Neural cell (in vitro differentiated cells): ENCODE measurements at regions not wholly inside any gene's neighbourhood (a gene's known extent, or its start where the extent isn't known, plus 50 kb on each side); places are given as distances from the start of the nearest gene placed in this dataset.

Experiments
- CTCF ChIP-seq: fragments of 450-650 bp; IDR thresholded peaks from 2 replicates; pipeline ENCODE4 v1.5.1; 2014; ENCODE audit warnings: antibody characterized with exemption, mild to moderate bottlenecking, moderate library complexity; ENCODE audit not compliant: poor library complexity, severe bottlenecking
- EZH2 ChIP-seq: fragments of 200-600, 300-800 bp; shearing (Covaris generic), sonication (generic); IDR thresholded peaks from 2 replicates; pipeline ENCODE4 v1.6.1; 2014; ENCODE audit warnings: antibody characterized with exemption, low read length, borderline replicate concordance, mild to moderate bottlenecking; ENCODE audit not compliant: insufficient read depth, poor library complexity, severe bottlenecking
- MXI1 ChIP-seq: fragments of 450-650 bp; conservative IDR thresholded peaks from 2 replicates; pipeline ENCODE4 v1.6.1; 2014; ENCODE audit warnings: antibody characterized with exemption, mild to moderate bottlenecking; ENCODE audit not compliant: poor library complexity, severe bottlenecking
- POLR2AphosphoS5 ChIP-seq: IDR thresholded peaks from 2 replicates; pipeline ENCODE4 v1.6.1; 2012
- RAD21 ChIP-seq: fragments of 450-650 bp; conservative IDR thresholded peaks from 2 replicates; pipeline ENCODE4 v1.6.1; 2014; ENCODE audit warnings: antibody characterized with exemption, mild to moderate bottlenecking, moderate library complexity
- REST ChIP-seq: IDR thresholded peaks from 2 replicates; pipeline ENCODE4 v1.6.1; 2012; ENCODE audit warnings: borderline replicate concordance
- TAF1 ChIP-seq: IDR thresholded peaks from 2 replicates; pipeline ENCODE4 v1.6.1; 2012; ENCODE audit warnings: low read depth

GRCh38 chr2:57760381-57760801, 286.2 kb upstream of the VRK2 start:
- TF ChIP-seq CTCF (no peak), RAD21 (no peak), POLR2AphosphoS5 (no peak), REST (no peak), EZH2 (no peak), MXI1 (no peak), TAF1 (no peak)
